IPS-NIHi7 (cell line): ENCODE measurements at regions not wholly inside any gene's neighbourhood (a gene's known extent, or its start where the extent isn't known, plus 50 kb on each side); places are given as distances from the start of the nearest gene placed in this dataset.
A peak's percentile ranks its signal among the peaks of the same experiment; 100 is the strongest.
"Not testable (repeated sequence)": the region's sequence is repeated elsewhere in the genome, so short reads cannot be mapped to it uniquely, and the experiment has no call there.

Source experiments
- DNase-seq: peaks from one replicate; pipeline ENCODE4 v3.0.0; 2012; ENCODE audit warnings: mixed read lengths; ENCODE audit errors: extremely low spot score

- DNase-seq = no peak
Measured at GRCh38 chr2:143926736-143927135, 593.2 kb downstream of the ZEB2 start.

- DNase-seq = not testable (repeated sequence)
Measured at GRCh38 chr2:143922261-143922830, 597.6 kb downstream of the ZEB2 start.

GRCh38 chr2:143918465-143918989 lies 601.4 kb downstream of the ZEB2 start:
- no peak for DNase-seq

- DNase-seq = no peak
Measured at GRCh38 chr2:143916781-143917180, 603.1 kb downstream of the ZEB2 start.

GRCh38 chr2:143909577-143910353 lies 610.2 kb downstream of the ZEB2 start:
- no peak for DNase-seq

GRCh38 chr2:143908843-143909242 lies 611.1 kb downstream of the ZEB2 start:
- DNase-seq = no peak

GRCh38 chr2:143907801-143908200 lies 612.1 kb downstream of the ZEB2 start:
- DNase-seq = no peak

GRCh38 chr2:143906850-143907249 lies 613.1 kb downstream of the ZEB2 start:
- DNase-seq = peak; percentile 45

GRCh38 chr2:143905587-143905986 lies 614.3 kb downstream of the ZEB2 start:
- DNase-seq = no peak

GRCh38 chr2:143903172-143903856 lies 616.6 kb downstream of the ZEB2 start:
- DNase-seq = no peak

- DNase-seq = no peak
Measured at GRCh38 chr2:143901185-143901842, 618.6 kb downstream of the ZEB2 start.

- DNase-seq = no peak
Measured at GRCh38 chr2:143899987-143900386, 619.9 kb downstream of the ZEB2 start.

- DNase-seq = peak; percentile 15
Measured at GRCh38 chr2:143893371-143893770, 626.5 kb downstream of the ZEB2 start.

GRCh38 chr2:143891879-143892308 lies 628.0 kb downstream of the ZEB2 start:
- peak; percentile 54 for DNase-seq

GRCh38 chr2:143890798-143891197 lies 629.1 kb downstream of the ZEB2 start:
- no peak for DNase-seq

GRCh38 chr2:143889216-143889615 lies 630.7 kb downstream of the ZEB2 start:
- no peak for DNase-seq

- no peak for DNase-seq
Measured at GRCh38 chr2:143885461-143885860, 634.5 kb downstream of the ZEB2 start.

GRCh38 chr2:143881246-143881645 lies 638.7 kb downstream of the ZEB2 start:
- DNase-seq = no peak

GRCh38 chr2:143877876-143878530 lies 641.9 kb downstream of the ZEB2 start:
- DNase-seq = no peak

GRCh38 chr2:143877056-143877455 lies 642.9 kb downstream of the ZEB2 start:
- peak; percentile 20 for DNase-seq
